T-helper 17 cell (primary cell): ENCODE measurements at regions not wholly inside any gene's neighbourhood (a gene's known extent, or its start where the extent isn't known, plus 50 kb on each side); places are given as distances from the start of the nearest gene placed in this dataset.

Source experiments
- ATAC-seq: fragments of 150-1000 bp; cut with Tn5 transposase; 2 replicates; pipeline ENCODE4 v1.10.0; 2021; ENCODE audit warnings: mild to moderate bottlenecking, moderate library complexity
- DNase-seq, 3 donors: peaks; one replicate each; pipeline versions ENCODE4 v3.0.0 to v3.0.0-alpha.2; 2020 to 2021
- H3K9me3 ChIP-seq: one replicate; pipeline ENCODE4 v1.7.0; 2013; ENCODE audit warnings: low read length, mild to moderate bottlenecking; ENCODE audit not compliant: control insufficient read depth, poor library complexity, severe bottlenecking
- H3K27ac Mint-ChIP-seq: one replicate; pipeline ENCODE4 v1.8.0; 2022; ENCODE audit warnings: mild to moderate bottlenecking, moderate library complexity, mixed read lengths
- H3K27me3 Mint-ChIP-seq: one replicate; pipeline ENCODE4 v1.8.0; 2022; ENCODE audit warnings: mixed read lengths
- H3K36me3 Mint-ChIP-seq: one replicate; pipeline ENCODE4 v1.8.0; 2022; ENCODE audit warnings: low read depth, mixed read lengths
- H3K4me1 Mint-ChIP-seq: one replicate; pipeline ENCODE4 v1.8.0; 2022; ENCODE audit warnings: mild to moderate bottlenecking, mixed read lengths
- H3K4me3 Mint-ChIP-seq: one replicate; pipeline ENCODE4 v1.8.0; 2022; ENCODE audit warnings: mild to moderate bottlenecking, moderate library complexity, mixed read lengths

GRCh38 chr2:167900435-167901114 lies 346.8 kb downstream of the STK39 start:
- ATAC-seq: no peak
- H3K4me3 Mint-ChIP-seq: no peak overlapping the region
- no peak for DNase-seq
- H3K27me3 Mint-ChIP-seq: peaks cover 46% of the 10 kb centered on the region
- H3K36me3 Mint-ChIP-seq: no peaks in the 10 kb centered on the region
- H3K27ac Mint-ChIP-seq: no peak overlapping the region
- no peaks in the 10 kb centered on the region for H3K9me3 ChIP-seq
- peaks cover 2% of the 10 kb centered on the region for H3K4me1 Mint-ChIP-seq

GRCh38 chr2:167898340-167898739 lies 349.1 kb downstream of the STK39 start:
- H3K27ac Mint-ChIP-seq: no peak overlapping the region
- H3K4me1 Mint-ChIP-seq: no peaks in the 10 kb centered on the region
- H3K36me3 Mint-ChIP-seq: no peaks in the 10 kb centered on the region
- ATAC-seq (no peak), DNase-seq (no peak)
- H3K9me3 ChIP-seq: no peaks in the 10 kb centered on the region
- H3K4me3 Mint-ChIP-seq: no peak overlapping the region
- H3K27me3 Mint-ChIP-seq: peaks cover 30% of the 10 kb centered on the region

GRCh38 chr2:167891841-167892240 lies 355.6 kb downstream of the STK39 start:
- no peak overlapping the region for H3K27ac Mint-ChIP-seq
- no peaks in the 10 kb centered on the region for H3K36me3 Mint-ChIP-seq
- H3K4me3 Mint-ChIP-seq: no peak overlapping the region
- ATAC-seq: no peak
- no peak for DNase-seq
- H3K27me3 Mint-ChIP-seq: no peaks in the 10 kb centered on the region
- no peaks in the 10 kb centered on the region for H3K9me3 ChIP-seq
- no peaks in the 10 kb centered on the region for H3K4me1 Mint-ChIP-seq

DNA sequence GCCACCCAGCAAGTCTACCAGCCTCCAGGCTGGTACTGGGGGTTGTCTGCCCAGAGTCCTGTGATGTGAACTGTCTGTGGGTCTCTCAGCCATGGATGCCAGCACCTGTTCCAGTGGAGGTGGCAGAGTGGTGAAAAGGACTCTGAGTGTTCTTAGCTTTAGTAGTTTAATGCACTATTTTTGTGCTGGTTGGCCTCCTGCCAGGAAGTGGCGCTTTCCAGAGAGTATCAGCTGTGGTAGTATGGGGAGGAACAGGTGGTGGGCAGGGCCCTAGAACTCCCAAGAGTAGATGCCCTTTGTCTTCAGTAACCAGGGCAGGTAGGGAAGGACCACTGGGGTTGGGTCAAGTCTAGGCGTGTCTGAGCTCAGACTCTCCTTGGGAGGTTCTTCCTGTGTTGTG lies 356.7 kb downstream of the STK39 start:
- Mint-ChIP-seq H3K4me3 (no peak overlapping the region), H3K27ac (no peak overlapping the region), H3K36me3 (no peaks in the 10 kb centered on the region), H3K27me3 (no peaks in the 10 kb centered on the region), H3K4me1 (no peaks in the 10 kb centered on the region)
- no peaks in the 10 kb centered on the region for H3K9me3 ChIP-seq
- DNase-seq (no peak), ATAC-seq (no peak)

- no peak for ATAC-seq
- no peak for DNase-seq
- no peaks in the 10 kb centered on the region for H3K9me3 ChIP-seq
- H3K36me3 Mint-ChIP-seq: no peaks in the 10 kb centered on the region
- H3K27me3 Mint-ChIP-seq: peaks cover 4% of the 10 kb centered on the region
- H3K27ac Mint-ChIP-seq: no peak overlapping the region
- no peaks in the 10 kb centered on the region for H3K4me1 Mint-ChIP-seq
- no peak overlapping the region for H3K4me3 Mint-ChIP-seq
These were observed 367.0 kb downstream of the STK39 start for GRCh38 chr2:167880415-167880814.

- H3K4me1 Mint-ChIP-seq: no peaks in the 10 kb centered on the region
- H3K36me3 Mint-ChIP-seq: no peaks in the 10 kb centered on the region
- no peak overlapping the region for H3K27ac Mint-ChIP-seq
- H3K4me3 Mint-ChIP-seq: no peak overlapping the region
- H3K9me3 ChIP-seq: no peaks in the 10 kb centered on the region
- ATAC-seq (no peak), DNase-seq (no peak)
- H3K27me3 Mint-ChIP-seq: peaks cover 4% of the 10 kb centered on the region
These were observed 371.9 kb downstream of the STK39 start for GRCh38 chr2:167875529-167875928.

DNA sequence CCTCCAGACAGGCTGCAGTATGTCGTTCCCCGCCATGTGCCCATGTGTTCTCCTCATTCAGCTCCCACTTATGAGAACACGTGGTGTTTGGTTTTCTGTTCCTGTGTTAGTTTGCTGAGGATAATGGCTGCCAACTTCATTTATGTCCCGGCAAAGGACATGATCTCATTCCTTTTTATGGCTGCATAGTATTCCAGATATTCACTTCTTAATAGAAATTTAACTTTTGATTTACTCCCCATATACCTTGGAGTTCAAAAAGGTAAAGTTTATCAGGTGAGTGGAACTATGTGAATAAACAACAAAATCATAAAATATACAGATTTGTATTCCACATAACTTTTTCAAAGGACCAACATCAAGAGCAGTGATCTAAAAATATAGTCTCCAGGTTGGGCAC lies 372.6 kb downstream of the STK39 start:
- ATAC-seq (no peak), DNase-seq (no peak)
- H3K9me3 ChIP-seq: no peaks in the 10 kb centered on the region
- no peaks in the 10 kb centered on the region for H3K27me3 Mint-ChIP-seq
- H3K4me1 Mint-ChIP-seq: no peaks in the 10 kb centered on the region
- no peak overlapping the region for H3K4me3 Mint-ChIP-seq
- no peak overlapping the region for H3K27ac Mint-ChIP-seq
- no peaks in the 10 kb centered on the region for H3K36me3 Mint-ChIP-seq

- H3K9me3 ChIP-seq: no peaks in the 10 kb centered on the region
- ATAC-seq: no peak
- Mint-ChIP-seq H3K27ac (no peak overlapping the region), H3K36me3 (no peaks in the 10 kb centered on the region), H3K4me1 (no peaks in the 10 kb centered on the region), H3K4me3 (no peak overlapping the region), H3K27me3 (peaks cover 6% of the 10 kb centered on the region)
- no peak for DNase-seq
These were observed 376.1 kb downstream of the STK39 start for GRCh38 chr2:167871286-167871685.

GRCh38 chr2:167869200-167869599 lies 378.2 kb downstream of the STK39 start:
- DNase-seq: no peak
- ATAC-seq: no peak
- Mint-ChIP-seq H3K27ac (no peak overlapping the region), H3K4me1 (no peaks in the 10 kb centered on the region), H3K4me3 (no peak overlapping the region), H3K27me3 (peaks cover 10% of the 10 kb centered on the region), H3K36me3 (no peaks in the 10 kb centered on the region)
- H3K9me3 ChIP-seq: no peaks in the 10 kb centered on the region

DNA sequence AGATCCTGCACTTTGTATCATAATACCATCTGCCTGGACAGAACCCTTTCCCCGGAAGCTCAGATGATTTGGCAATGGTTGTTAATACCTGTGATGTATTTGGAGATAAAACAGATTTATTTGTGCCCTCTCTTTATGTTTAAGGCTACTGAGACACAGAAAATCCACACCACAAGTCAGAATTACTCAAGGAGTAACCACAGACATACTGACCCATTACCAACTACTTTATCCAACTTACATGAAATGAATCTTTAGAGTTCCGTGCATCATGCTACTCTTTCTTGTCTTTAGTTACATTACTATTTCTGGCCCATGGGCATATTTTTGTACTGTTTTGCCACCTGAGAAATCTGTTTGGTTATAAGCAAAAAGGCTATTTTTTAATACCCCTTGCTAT lies 384.0 kb downstream of the STK39 start:
- H3K4me3 Mint-ChIP-seq: no peak overlapping the region
- H3K4me1 Mint-ChIP-seq: no peaks in the 10 kb centered on the region
- no peak for ATAC-seq
- peaks cover 16% of the 10 kb centered on the region for H3K27me3 Mint-ChIP-seq
- no peak for DNase-seq
- no peaks in the 10 kb centered on the region for H3K9me3 ChIP-seq
- no peaks in the 10 kb centered on the region for H3K36me3 Mint-ChIP-seq
- no peak overlapping the region for H3K27ac Mint-ChIP-seq

DNA sequence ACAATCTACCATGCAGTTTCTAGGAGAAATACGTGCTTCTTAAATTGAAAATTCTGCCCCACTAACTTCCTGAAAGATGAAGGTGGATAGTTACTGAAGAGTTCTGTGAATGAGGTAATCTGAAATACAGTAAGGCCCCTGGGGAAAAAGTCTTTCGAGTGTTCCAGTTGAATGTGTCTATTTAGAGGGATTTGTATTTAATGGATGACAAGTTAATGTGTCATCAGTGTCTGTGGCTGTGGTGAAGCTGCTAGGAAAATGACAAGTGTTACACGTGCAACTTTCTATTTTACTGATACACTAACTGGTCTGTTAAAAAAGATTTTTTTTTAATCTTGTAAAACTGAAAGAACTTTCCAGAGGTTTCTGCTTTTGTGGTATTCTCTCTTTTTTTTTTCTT lies 384.6 kb downstream of the STK39 start:
- ATAC-seq (no peak), DNase-seq (no peak)
- H3K27ac Mint-ChIP-seq: no peak overlapping the region
- H3K4me3 Mint-ChIP-seq: no peak overlapping the region
- no peaks in the 10 kb centered on the region for H3K9me3 ChIP-seq
- peaks cover 16% of the 10 kb centered on the region for H3K27me3 Mint-ChIP-seq
- no peaks in the 10 kb centered on the region for H3K36me3 Mint-ChIP-seq
- no peaks in the 10 kb centered on the region for H3K4me1 Mint-ChIP-seq

DNA sequence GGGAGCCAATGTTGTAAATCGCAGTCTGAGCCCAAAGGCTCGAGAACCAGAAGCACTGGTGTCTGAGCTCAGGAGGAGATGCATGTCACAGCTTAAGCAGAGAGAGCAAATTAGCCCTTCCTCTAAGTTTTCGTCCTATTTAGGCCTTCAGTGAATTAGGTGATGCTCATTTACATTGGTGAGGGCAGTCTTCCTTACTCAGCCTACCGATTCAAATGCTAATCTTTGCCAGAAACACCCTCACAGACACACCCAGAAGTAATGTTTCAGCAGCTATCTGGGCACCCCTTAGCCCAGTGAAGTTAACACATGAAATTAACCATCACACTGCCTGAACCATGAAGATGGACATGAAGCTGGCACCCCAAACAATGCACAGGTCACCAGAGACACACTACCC lies 385.1 kb downstream of the STK39 start:
- Mint-ChIP-seq H3K4me1 (no peaks in the 10 kb centered on the region), H3K27ac (no peak overlapping the region), H3K27me3 (peaks cover 14% of the 10 kb centered on the region), H3K36me3 (no peaks in the 10 kb centered on the region), H3K4me3 (no peak overlapping the region)
- H3K9me3 ChIP-seq: no peaks in the 10 kb centered on the region
- no peak for DNase-seq
- no peak for ATAC-seq

DNA sequence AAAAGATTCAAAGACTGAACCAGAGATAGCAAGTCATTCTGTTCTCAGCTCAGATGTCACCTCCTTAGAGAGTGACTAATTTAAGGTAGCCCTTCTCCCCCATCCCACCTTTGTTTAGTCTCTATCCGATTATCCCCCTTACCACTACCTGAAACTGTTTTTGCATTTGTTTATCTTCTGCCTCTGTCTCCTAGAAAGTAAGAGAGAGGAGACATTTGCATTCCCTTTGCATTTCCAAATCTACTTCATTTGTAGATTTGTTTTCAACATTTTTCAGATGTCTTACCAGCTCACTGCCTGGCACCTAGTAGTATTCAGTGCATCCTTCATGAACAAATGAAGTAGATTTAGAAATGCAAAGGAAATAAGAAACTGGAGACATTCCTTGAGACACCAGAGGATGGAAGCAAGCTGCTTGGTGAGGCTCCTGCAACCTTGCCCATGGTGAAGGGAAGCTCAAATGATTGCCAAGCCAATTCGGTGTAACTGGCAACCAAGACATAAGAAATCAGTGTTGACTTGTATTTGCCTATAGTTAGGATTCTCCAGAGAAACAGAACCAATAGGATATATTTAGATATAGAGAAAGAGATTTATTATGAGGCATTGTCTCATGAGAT lies 385.7 kb downstream of the STK39 start:
- no peak for DNase-seq

GRCh38 chr2:167860082-167860481 lies 387.3 kb downstream of the STK39 start:
- Mint-ChIP-seq H3K27me3 (peaks cover 6% of the 10 kb centered on the region), H3K27ac (no peak overlapping the region), H3K4me3 (no peak overlapping the region), H3K36me3 (no peaks in the 10 kb centered on the region), H3K4me1 (no peaks in the 10 kb centered on the region)
- no peaks in the 10 kb centered on the region for H3K9me3 ChIP-seq
- DNase-seq (no peak), ATAC-seq (no peak)

More for the DNA sequence above, 385.7 kb downstream of the STK39 start:
- H3K36me3 Mint-ChIP-seq: no peaks in the 10 kb centered on the region
- no peak for ATAC-seq
- H3K9me3 ChIP-seq: no peaks in the 10 kb centered on the region
- no peak overlapping the region for H3K4me3 Mint-ChIP-seq
- no peaks in the 10 kb centered on the region for H3K4me1 Mint-ChIP-seq
- no peak overlapping the region for H3K27ac Mint-ChIP-seq
- peaks cover 11% of the 10 kb centered on the region for H3K27me3 Mint-ChIP-seq
